Kidney (tissue), 13 donors: ENCODE measurements at regions not wholly inside any gene's neighbourhood (a gene's known extent, or its start where the extent isn't known, plus 50 kb on each side); places are given as distances from the start of the nearest gene placed in this dataset.

Experiments
- DNase-seq, 5 donors: peaks; one replicate each; pipeline ENCODE4 v3.0.0-alpha.2; 2013 to 2020
- FAIRE-seq: peaks from 2 replicates; lab custom pipeline; 2012; peaks lifted over from hg19 to GRCh38; lab: Jason Lieb, UNC
- H3K27ac ChIP-seq, 2 donors: one replicate each; pipeline ENCODE4 v1.7.0; 2013; ENCODE audit warnings: low read depth in 2 of 2, low read length in 2 of 2, inconsistent platforms in 1 of 2
- H3K27me3 ChIP-seq: one replicate; pipeline ENCODE4 v1.7.1; 2013; ENCODE audit warnings: low read length, inconsistent platforms; ENCODE audit not compliant: control insufficient read depth, insufficient read depth
- H3K36me3 ChIP-seq, 3 donors: one replicate each; pipeline versions ENCODE4 v1.7.0 to v1.7.1; 2013; ENCODE audit warnings: low read length in 3 of 3, control low read depth in 1 of 3, inconsistent platforms in 1 of 3; ENCODE audit not compliant: insufficient read depth in 3 of 3, control insufficient read depth in 2 of 3
- H3K4me1 ChIP-seq, 3 donors: one replicate each; pipeline versions ENCODE4 v1.7.0 to v1.7.1; 2013; ENCODE audit warnings: low read length in 3 of 3, inconsistent platforms in 1 of 3, low read depth in 1 of 3; ENCODE audit not compliant: control insufficient read depth in 2 of 3, insufficient read depth in 2 of 3
- H3K4me3 ChIP-seq, 3 donors: one replicate each; pipeline versions ENCODE4 v1.7.0 to v1.8.1; 2013; ENCODE audit warnings: low read length in 3 of 3, control low read depth in 1 of 3, inconsistent platforms in 1 of 3
- H3K9ac ChIP-seq, 3 donors: one replicate each; pipeline versions ENCODE4 v1.7.0 to v1.7.1; 2013; ENCODE audit warnings: low read length in 3 of 3, control low read depth in 1 of 3, inconsistent platforms in 1 of 3
- H3K9me3 ChIP-seq, 3 donors: one replicate each; pipeline versions ENCODE4 v1.7.0 to v1.7.1; 2013; ENCODE audit warnings: low read length in 3 of 3, control low read depth in 1 of 3, inconsistent platforms in 1 of 3; ENCODE audit not compliant: control insufficient read depth in 2 of 3, insufficient read depth in 1 of 3
- intact Hi-C: fragments of 100-400 bp; cut with DNase I; formaldehyde crosslinking; loops from one replicate; pipeline ENCODE4 v1.11.1; 2022
- TF ChIP-seq, protein P1 (sequence below): IDR thresholded peaks from 3 replicates; pipeline ENCODE4 v1.5.1; 2012; ENCODE audit warnings: mild to moderate bottlenecking, moderate library complexity, borderline replicate concordance; ENCODE audit not compliant: insufficient read depth; ENCODE audit errors: extremely low read depth
- donor health status: control.
- donor health status: control.
- donor health status: control.
- donor health status: control.
- donor health status: control.
- donor health status: DM: yes; HTN: yes; CAD: no.
- donor health status: Normal renal cell carcinoma (clear cell type).

- Histone ChIP-seq H3K9ac (no peak overlapping the region), H3K27me3 (no peaks in the 10 kb centered on the region), H3K4me1 (no peaks in the 10 kb centered on the region), H3K36me3 (no peaks in the 10 kb centered on the region), H3K4me3 (no peak overlapping the region), H3K27ac (no peak overlapping the region), H3K9me3 (no peaks in the 10 kb centered on the region)
- intact Hi-C loops = no loop called here
- TF ChIP-seq, protein P1, sequence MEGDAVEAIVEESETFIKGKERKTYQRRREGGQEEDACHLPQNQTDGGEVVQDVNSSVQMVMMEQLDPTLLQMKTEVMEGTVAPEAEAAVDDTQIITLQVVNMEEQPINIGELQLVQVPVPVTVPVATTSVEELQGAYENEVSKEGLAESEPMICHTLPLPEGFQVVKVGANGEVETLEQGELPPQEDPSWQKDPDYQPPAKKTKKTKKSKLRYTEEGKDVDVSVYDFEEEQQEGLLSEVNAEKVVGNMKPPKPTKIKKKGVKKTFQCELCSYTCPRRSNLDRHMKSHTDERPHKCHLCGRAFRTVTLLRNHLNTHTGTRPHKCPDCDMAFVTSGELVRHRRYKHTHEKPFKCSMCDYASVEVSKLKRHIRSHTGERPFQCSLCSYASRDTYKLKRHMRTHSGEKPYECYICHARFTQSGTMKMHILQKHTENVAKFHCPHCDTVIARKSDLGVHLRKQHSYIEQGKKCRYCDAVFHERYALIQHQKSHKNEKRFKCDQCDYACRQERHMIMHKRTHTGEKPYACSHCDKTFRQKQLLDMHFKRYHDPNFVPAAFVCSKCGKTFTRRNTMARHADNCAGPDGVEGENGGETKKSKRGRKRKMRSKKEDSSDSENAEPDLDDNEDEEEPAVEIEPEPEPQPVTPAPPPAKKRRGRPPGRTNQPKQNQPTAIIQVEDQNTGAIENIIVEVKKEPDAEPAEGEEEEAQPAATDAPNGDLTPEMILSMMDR = no peak
- FAIRE-seq = no peak
- DNase-seq = no peak
Measured at GRCh38 chr12:61385771-61386170, 874.4 kb upstream of the USP15 start.

DNA sequence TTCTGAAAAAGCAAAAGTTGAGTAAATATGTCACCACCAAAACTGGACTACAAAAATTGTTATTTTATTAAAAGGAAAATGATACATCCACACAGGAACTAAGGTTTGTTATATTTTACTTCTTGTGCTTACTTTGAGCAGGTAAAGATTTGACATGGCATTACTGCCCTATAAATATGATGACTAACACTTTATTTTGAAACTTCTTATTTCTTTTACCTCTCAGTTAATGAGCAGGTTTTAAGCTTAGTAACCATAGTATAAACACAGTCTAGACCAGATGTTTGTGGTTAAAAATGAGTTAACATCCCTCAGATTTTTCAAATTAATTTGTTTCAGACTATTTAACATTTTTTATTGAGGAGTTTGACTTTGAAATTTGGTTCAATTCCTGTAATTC, 862.5 kb upstream of the USP15 start:
- FAIRE-seq (no peak), DNase-seq (no peak)
- intact Hi-C loops = no loop called here
- Histone ChIP-seq H3K4me3 (no peak overlapping the region), H3K27ac (no peak overlapping the region), H3K9ac (no peak overlapping the region), H3K9me3 (peaks cover 0 to 2% (median 0%) of the 10 kb centered on the region in 3 donors), H3K4me1 (no peaks in the 10 kb centered on the region), H3K27me3 (no peaks in the 10 kb centered on the region), H3K36me3 (no peaks in the 10 kb centered on the region)
- TF ChIP-seq, protein P1 = no peak

- H3K27me3 ChIP-seq = no peaks in the 10 kb centered on the region
- H3K9me3 ChIP-seq = no peaks in the 10 kb centered on the region
- TF ChIP-seq, protein P1 = no peak
- H3K9ac ChIP-seq = no peak overlapping the region
- H3K4me3 ChIP-seq = no peak overlapping the region
- DNase-seq = no peak
- FAIRE-seq = no peak
- no peaks in the 10 kb centered on the region for H3K4me1 ChIP-seq
- intact Hi-C loops = no loop called here
- no peak overlapping the region for H3K27ac ChIP-seq
- H3K36me3 ChIP-seq = no peaks in the 10 kb centered on the region
Measured at GRCh38 chr12:61412201-61412600, 848.0 kb upstream of the USP15 start.

DNA sequence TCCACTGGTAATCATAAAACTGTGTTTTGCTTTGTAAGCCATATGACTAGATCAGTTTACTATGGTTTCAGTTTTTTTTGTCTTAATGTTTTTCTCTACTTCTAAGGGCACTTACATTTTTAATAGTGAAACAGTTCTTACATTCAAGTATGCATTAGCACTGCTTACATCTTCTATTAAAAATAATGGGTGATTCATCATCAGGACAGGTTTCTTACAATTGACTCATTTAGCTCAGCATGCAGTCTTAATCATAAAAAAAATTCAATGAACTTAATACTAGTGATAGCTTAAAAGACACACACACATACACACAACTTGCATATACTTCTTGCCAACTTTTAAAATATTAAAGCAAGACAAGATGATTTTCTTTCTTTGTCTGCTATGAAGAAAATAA, 845.7 kb upstream of the USP15 start:
- TF ChIP-seq, protein P1 = no peak
- Histone ChIP-seq H3K27ac (no peak overlapping the region), H3K9ac (no peak overlapping the region), H3K27me3 (no peaks in the 10 kb centered on the region), H3K9me3 (no peaks in the 10 kb centered on the region), H3K4me3 (no peak overlapping the region), H3K36me3 (no peaks in the 10 kb centered on the region), H3K4me1 (no peaks in the 10 kb centered on the region)
- DNase-seq (no peak), FAIRE-seq (no peak)
- intact Hi-C loops = no loop called here
